GM23338 (cell line): ENCODE measurements at regions not wholly inside any gene's neighbourhood (a gene's known extent, or its start where the extent isn't known, plus 50 kb on each side); places are given as distances from the start of the nearest gene placed in this dataset.

ENCODE experiments used
- ATAC-seq: fragments of 200-7000 bp; cut with Tn5 transposase; 3 replicates; pipeline ENCODE4 v1.9.1; 2020
- DNase-seq: peaks from one replicate; pipeline ENCODE4 v3.0.0-alpha.2; 2015; ENCODE audit warnings: low spot score
- H2AFZ ChIP-seq: fragments of 200-600 bp; sonication (generic); 2 replicates; pipeline ENCODE4 v1.8.0; 2016; ENCODE audit warnings: antibody characterized with exemption, mild to moderate bottlenecking, moderate library complexity
- H3F3A ChIP-seq: fragments of 200-600 bp; sonication (generic); replicated peaks from 2 replicates; pipeline ENCODE4 v1.8.0; 2017; ENCODE audit warnings: antibody characterized with exemption, mixed run types, low read depth
- H3K27ac ChIP-seq: fragments of 200-600 bp; sonication (generic); 2 replicates; pipeline ENCODE4 v1.6.1; 2016; ENCODE audit warnings: low read depth
- H3K27me3 ChIP-seq: fragments of 200-600 bp; sonication (generic); 2 replicates; pipeline ENCODE4 v1.8.0; 2016; ENCODE audit warnings: mild to moderate bottlenecking, mixed run types, moderate library complexity; ENCODE audit not compliant: insufficient read depth
- H3K36me3 ChIP-seq: fragments of 200-600 bp; sonication (generic); 2 replicates; pipeline ENCODE4 v1.8.0; 2016; ENCODE audit warnings: mild to moderate bottlenecking; ENCODE audit not compliant: insufficient read depth
- H3K4me1 ChIP-seq: fragments of 200-600 bp; sonication (generic); 2 replicates; pipeline ENCODE4 v1.8.0; 2016; ENCODE audit warnings: mild to moderate bottlenecking, moderate library complexity; ENCODE audit not compliant: insufficient read depth
- H3K4me2 ChIP-seq: fragments of 200-600 bp; sonication (generic); 2 replicates; pipeline ENCODE4 v1.7.1; 2017; ENCODE audit warnings: mixed run types
- H3K4me3 ChIP-seq: fragments of 200-600 bp; sonication (generic); 2 replicates; pipeline ENCODE4 v1.6.1; 2016; ENCODE audit warnings: mixed run types
- H3K79me2 ChIP-seq: fragments of 200-600 bp; sonication (generic); replicated peaks from 2 replicates; pipeline ENCODE4 v1.8.0; 2017; ENCODE audit warnings: mild to moderate bottlenecking; ENCODE audit not compliant: insufficient read depth
- H3K9me2 ChIP-seq: fragments of 200-600 bp; sonication (generic); 2 replicates; pipeline ENCODE4 v1.8.0; 2017; ENCODE audit not compliant: insufficient read depth
- H4K20me1 ChIP-seq: fragments of 200-600 bp; sonication (generic); replicated peaks from 2 replicates; pipeline ENCODE4 v1.8.0; 2017; ENCODE audit warnings: mild to moderate bottlenecking; ENCODE audit not compliant: insufficient read depth
- H3K27ac Mint-ChIP-seq: 2 replicates; pipeline ENCODE4 v1.8.0; 2020; ENCODE audit warnings: inconsistent platforms, mild to moderate bottlenecking, moderate library complexity, mixed read lengths
- H3K27me3 Mint-ChIP-seq: 3 replicates; pipeline ENCODE4 v1.8.0; 2022; ENCODE audit warnings: low read depth, mild to moderate bottlenecking, moderate library complexity, mixed read lengths, inconsistent platforms; ENCODE audit not compliant: insufficient read depth, poor library complexity
- H3K36me3 Mint-ChIP-seq: 3 replicates; pipeline ENCODE4 v1.8.0; 2021; ENCODE audit warnings: low read depth, mild to moderate bottlenecking, inconsistent platforms, moderate library complexity, mixed read lengths
- H3K4me1 Mint-ChIP-seq: 3 replicates; pipeline ENCODE4 v1.8.0; 2020; ENCODE audit warnings: mild to moderate bottlenecking, inconsistent platforms, mixed read lengths
- H3K4me3 Mint-ChIP-seq: 3 replicates; pipeline ENCODE4 v1.8.0; 2021; ENCODE audit warnings: moderate library complexity, mild to moderate bottlenecking, inconsistent platforms, mixed read lengths
- H3K9me3 Mint-ChIP-seq: 3 replicates; pipeline ENCODE4 v1.8.0; 2020; ENCODE audit warnings: moderate library complexity, mild to moderate bottlenecking, inconsistent platforms, mixed read lengths
- CREB1 ChIP-seq: fragments of 250-450 bp; sonication (Bioruptor Pico); IDR thresholded peaks from 2 replicates; pipeline ENCODE4 v1.5.0; 2020; ENCODE audit warnings: low read depth, mild to moderate bottlenecking, moderate library complexity
- EZH2 ChIP-seq: fragments of 200-600 bp; sonication (generic); IDR thresholded peaks from one replicate; pipeline ENCODE4 v1.8.0; 2017; ENCODE audit warnings: antibody characterized with exemption, mild to moderate bottlenecking, low read depth; ENCODE audit not compliant: unreplicated experiment
- EZH2phosphoT487 ChIP-seq: fragments of 200-600 bp; sonication (generic); IDR thresholded peaks from one replicate; pipeline ENCODE4 v1.8.1; 2018; ENCODE audit warnings: antibody characterized with exemption; ENCODE audit not compliant: unreplicated experiment
- JUNB ChIP-seq: IDR thresholded peaks from one replicate; pipeline ENCODE4 v1.6.1; 2016; ENCODE audit warnings: antibody characterized with exemption; ENCODE audit not compliant: unreplicated experiment
- NANOG ChIP-seq: IDR thresholded peaks from 2 replicates; pipeline ENCODE4 v1.6.1; 2016; ENCODE audit warnings: antibody characterized with exemption, borderline replicate concordance
- POLR2AphosphoS5 ChIP-seq: IDR thresholded peaks from 2 replicates; pipeline ENCODE4 v1.6.1; 2016; ENCODE audit warnings: antibody characterized with exemption, low read depth
- STAT1 ChIP-seq: IDR thresholded peaks from one replicate; pipeline ENCODE4 v1.6.1; 2016; ENCODE audit warnings: antibody characterized with exemption; ENCODE audit not compliant: unreplicated experiment
- ZNF114 ChIP-seq: fragments of 250-450 bp; sonication (Bioruptor Pico); IDR thresholded peaks from 2 replicates; pipeline ENCODE4 v1.5.0; 2020; ENCODE audit warnings: mild to moderate bottlenecking, moderate library complexity
- ZNF331 ChIP-seq: fragments of 250-450 bp; sonication (Bioruptor Pico); IDR thresholded peaks from 2 replicates; pipeline ENCODE4 v1.5.0; 2020; ENCODE audit warnings: low read depth, mild to moderate bottlenecking, moderate library complexity
- TF ChIP-seq, protein P1 (sequence below), 2 experiments: fragments of 200-600 bp in 1 of 2; sonication (generic) in 1 of 2; conservative IDR thresholded peaks; 2 replicates each; pipeline versions ENCODE4 v1.5.1 to v1.6.1; 2016 to 2017; ENCODE audit warnings: antibody characterized with exemption in 2 of 2, low read depth in 2 of 2, mild to moderate bottlenecking in 2 of 2, moderate library complexity in 1 of 2
- TF ChIP-seq, protein P2 (sequence below): IDR thresholded peaks from 2 replicates; pipeline ENCODE4 v1.6.1; 2016; ENCODE audit warnings: antibody characterized with exemption
- TF ChIP-seq, protein P3 (sequence below): IDR thresholded peaks from one replicate; pipeline ENCODE4 v1.6.1; 2018; ENCODE audit warnings: antibody characterized with exemption; ENCODE audit not compliant: unreplicated experiment
- TF ChIP-seq, protein P4 (sequence below): fragments of 250-450 bp; sonication (Bioruptor Pico); IDR thresholded peaks from 2 replicates; pipeline ENCODE4 v1.5.0; 2020; ENCODE audit warnings: mild to moderate bottlenecking, moderate library complexity

DNA sequence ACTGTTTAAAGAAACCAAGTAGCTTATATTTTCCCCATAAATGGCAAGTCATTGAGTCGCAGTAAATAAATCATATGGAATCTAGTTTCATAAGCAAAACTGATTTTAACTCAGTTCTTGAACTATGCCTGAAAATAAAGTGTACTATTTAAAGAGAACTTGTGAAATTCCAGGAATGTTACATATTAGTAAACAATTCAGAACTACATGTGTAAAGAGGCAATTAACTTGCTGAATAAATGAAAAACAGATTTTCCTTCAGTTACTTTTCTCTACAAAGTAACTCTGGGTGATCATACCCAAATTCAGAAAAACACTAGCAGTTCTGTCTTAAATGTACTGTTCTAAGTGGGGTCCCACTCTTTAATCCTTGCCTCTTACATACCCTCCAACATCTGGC, 236.1 kb upstream of the EDNRA start:
- Histone ChIP-seq H3K4me3 (no peak overlapping the region), H3K36me3 (no peaks in the 10 kb centered on the region), H3K79me2 (no peaks in the 10 kb centered on the region), H3K9me2 (no peaks in the 10 kb centered on the region), H3K4me1 (no peaks in the 10 kb centered on the region), H3K27me3 (no peaks in the 10 kb centered on the region), H2AFZ (no peak overlapping the region), H3K27ac (no peak overlapping the region), H3K4me2 (no peak overlapping the region), H4K20me1 (no peaks in the 10 kb centered on the region), H3F3A (no peaks in the 10 kb centered on the region)
- no peaks in the 10 kb centered on the region for H3K36me3 Mint-ChIP-seq
- H3K4me1 Mint-ChIP-seq = peaks cover 5% of the 10 kb centered on the region; the same call in 2 of the 3 replicates
- H3K27me3 Mint-ChIP-seq = peaks cover 1% of the 10 kb centered on the region
- no peaks in the 10 kb centered on the region; the same call in 2 of the 3 replicates for H3K9me3 Mint-ChIP-seq
- ATAC-seq (no peak), DNase-seq (no peak)
- no peak overlapping the region for H3K4me3 Mint-ChIP-seq
- H3K27ac Mint-ChIP-seq = no peak overlapping the region
- TF ChIP-seq ZNF114 (CRISPR knock-in tag) (no peak), JUNB (no peak), STAT1 (no peak), ZNF331 (no peak), CREB1 (no peak), NANOG (no peak), EZH2phosphoT487 (no peak), EZH2 (no peak), POLR2AphosphoS5 (no peak)
- TF ChIP-seq, protein P1, sequence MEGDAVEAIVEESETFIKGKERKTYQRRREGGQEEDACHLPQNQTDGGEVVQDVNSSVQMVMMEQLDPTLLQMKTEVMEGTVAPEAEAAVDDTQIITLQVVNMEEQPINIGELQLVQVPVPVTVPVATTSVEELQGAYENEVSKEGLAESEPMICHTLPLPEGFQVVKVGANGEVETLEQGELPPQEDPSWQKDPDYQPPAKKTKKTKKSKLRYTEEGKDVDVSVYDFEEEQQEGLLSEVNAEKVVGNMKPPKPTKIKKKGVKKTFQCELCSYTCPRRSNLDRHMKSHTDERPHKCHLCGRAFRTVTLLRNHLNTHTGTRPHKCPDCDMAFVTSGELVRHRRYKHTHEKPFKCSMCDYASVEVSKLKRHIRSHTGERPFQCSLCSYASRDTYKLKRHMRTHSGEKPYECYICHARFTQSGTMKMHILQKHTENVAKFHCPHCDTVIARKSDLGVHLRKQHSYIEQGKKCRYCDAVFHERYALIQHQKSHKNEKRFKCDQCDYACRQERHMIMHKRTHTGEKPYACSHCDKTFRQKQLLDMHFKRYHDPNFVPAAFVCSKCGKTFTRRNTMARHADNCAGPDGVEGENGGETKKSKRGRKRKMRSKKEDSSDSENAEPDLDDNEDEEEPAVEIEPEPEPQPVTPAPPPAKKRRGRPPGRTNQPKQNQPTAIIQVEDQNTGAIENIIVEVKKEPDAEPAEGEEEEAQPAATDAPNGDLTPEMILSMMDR (conservative IDR thresholded peaks at IDR 0.05; ENCODE audit: low read depth in 2 of 2) = no peak
- TF ChIP-seq, protein P2, sequence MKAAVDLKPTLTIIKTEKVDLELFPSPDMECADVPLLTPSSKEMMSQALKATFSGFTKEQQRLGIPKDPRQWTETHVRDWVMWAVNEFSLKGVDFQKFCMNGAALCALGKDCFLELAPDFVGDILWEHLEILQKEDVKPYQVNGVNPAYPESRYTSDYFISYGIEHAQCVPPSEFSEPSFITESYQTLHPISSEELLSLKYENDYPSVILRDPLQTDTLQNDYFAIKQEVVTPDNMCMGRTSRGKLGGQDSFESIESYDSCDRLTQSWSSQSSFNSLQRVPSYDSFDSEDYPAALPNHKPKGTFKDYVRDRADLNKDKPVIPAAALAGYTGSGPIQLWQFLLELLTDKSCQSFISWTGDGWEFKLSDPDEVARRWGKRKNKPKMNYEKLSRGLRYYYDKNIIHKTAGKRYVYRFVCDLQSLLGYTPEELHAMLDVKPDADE = no peak
- TF ChIP-seq, protein P3, sequence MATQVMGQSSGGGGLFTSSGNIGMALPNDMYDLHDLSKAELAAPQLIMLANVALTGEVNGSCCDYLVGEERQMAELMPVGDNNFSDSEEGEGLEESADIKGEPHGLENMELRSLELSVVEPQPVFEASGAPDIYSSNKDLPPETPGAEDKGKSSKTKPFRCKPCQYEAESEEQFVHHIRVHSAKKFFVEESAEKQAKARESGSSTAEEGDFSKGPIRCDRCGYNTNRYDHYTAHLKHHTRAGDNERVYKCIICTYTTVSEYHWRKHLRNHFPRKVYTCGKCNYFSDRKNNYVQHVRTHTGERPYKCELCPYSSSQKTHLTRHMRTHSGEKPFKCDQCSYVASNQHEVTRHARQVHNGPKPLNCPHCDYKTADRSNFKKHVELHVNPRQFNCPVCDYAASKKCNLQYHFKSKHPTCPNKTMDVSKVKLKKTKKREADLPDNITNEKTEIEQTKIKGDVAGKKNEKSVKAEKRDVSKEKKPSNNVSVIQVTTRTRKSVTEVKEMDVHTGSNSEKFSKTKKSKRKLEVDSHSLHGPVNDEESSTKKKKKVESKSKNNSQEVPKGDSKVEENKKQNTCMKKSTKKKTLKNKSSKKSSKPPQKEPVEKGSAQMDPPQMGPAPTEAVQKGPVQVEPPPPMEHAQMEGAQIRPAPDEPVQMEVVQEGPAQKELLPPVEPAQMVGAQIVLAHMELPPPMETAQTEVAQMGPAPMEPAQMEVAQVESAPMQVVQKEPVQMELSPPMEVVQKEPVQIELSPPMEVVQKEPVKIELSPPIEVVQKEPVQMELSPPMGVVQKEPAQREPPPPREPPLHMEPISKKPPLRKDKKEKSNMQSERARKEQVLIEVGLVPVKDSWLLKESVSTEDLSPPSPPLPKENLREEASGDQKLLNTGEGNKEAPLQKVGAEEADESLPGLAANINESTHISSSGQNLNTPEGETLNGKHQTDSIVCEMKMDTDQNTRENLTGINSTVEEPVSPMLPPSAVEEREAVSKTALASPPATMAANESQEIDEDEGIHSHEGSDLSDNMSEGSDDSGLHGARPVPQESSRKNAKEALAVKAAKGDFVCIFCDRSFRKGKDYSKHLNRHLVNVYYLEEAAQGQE = no peak
- TF ChIP-seq, protein P4, sequence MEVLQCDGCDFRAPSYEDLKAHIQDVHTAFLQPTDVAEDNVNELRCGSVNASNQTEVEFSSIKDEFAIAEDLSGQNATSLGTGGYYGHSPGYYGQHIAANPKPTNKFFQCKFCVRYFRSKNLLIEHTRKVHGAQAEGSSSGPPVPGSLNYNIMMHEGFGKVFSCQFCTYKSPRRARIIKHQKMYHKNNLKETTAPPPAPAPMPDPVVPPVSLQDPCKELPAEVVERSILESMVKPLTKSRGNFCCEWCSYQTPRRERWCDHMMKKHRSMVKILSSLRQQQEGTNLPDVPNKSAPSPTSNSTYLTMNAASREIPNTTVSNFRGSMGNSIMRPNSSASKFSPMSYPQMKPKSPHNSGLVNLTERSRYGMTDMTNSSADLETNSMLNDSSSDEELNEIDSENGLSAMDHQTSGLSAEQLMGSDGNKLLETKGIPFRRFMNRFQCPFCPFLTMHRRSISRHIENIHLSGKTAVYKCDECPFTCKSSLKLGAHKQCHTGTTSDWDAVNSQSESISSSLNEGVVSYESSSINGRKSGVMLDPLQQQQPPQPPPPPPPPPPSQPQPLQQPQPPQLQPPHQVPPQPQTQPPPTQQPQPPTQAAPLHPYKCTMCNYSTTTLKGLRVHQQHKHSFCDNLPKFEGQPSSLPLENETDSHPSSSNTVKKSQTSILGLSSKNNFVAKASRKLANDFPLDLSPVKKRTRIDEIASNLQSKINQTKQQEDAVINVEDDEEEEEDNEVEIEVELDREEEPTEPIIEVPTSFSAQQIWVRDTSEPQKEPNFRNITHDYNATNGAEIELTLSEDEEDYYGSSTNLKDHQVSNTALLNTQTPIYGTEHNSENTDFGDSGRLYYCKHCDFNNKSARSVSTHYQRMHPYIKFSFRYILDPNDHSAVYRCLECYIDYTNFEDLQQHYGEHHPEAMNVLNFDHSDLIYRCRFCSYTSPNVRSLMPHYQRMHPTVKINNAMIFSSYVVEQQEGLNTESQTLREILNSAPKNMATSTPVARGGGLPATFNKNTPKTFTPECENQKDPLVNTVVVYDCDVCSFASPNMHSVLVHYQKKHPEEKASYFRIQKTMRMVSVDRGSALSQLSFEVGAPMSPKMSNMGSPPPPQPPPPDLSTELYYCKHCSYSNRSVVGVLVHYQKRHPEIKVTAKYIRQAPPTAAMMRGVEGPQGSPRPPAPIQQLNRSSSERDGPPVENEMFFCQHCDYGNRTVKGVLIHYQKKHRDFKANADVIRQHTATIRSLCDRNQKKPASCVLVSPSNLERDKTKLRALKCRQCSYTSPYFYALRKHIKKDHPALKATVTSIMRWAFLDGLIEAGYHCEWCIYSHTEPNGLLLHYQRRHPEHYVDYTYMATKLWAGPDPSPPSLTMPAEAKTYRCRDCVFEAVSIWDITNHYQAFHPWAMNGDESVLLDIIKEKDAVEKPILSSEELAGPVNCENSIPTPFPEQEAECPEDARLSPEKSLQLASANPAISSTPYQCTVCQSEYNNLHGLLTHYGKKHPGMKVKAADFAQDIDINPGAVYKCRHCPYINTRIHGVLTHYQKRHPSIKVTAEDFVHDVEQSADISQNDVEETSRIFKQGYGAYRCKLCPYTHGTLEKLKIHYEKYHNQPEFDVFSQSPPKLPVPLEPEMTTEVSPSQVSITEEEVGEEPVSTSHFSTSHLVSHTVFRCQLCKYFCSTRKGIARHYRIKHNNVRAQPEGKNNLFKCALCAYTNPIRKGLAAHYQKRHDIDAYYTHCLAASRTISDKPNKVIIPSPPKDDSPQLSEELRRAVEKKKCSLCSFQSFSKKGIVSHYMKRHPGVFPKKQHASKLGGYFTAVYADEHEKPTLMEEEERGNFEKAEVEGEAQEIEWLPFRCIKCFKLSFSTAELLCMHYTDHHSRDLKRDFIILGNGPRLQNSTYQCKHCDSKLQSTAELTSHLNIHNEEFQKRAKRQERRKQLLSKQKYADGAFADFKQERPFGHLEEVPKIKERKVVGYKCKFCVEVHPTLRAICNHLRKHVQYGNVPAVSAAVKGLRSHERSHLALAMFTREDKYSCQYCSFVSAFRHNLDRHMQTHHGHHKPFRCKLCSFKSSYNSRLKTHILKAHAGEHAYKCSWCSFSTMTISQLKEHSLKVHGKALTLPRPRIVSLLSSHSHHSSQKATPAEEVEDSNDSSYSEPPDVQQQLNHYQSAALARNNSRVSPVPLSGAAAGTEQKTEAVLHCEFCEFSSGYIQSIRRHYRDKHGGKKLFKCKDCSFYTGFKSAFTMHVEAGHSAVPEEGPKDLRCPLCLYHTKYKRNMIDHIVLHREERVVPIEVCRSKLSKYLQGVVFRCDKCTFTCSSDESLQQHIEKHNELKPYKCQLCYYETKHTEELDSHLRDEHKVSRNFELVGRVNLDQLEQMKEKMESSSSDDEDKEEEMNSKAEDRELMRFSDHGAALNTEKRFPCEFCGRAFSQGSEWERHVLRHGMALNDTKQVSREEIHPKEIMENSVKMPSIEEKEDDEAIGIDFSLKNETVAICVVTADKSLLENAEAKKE (CRISPR knock-in tag) = no peak
